T-helper 17 cell (primary cell): ENCODE measurements at regions not wholly inside any gene's neighbourhood (a gene's known extent, or its start where the extent isn't known, plus 50 kb on each side); places are given as distances from the start of the nearest gene placed in this dataset.
"Not testable (repeated sequence)": the region's sequence is repeated elsewhere in the genome, so short reads cannot be mapped to it uniquely, and the experiment has no call there.

Source experiments
- ATAC-seq: fragments of 150-1000 bp; cut with Tn5 transposase; 2 replicates; pipeline ENCODE4 v1.10.0; 2021; ENCODE audit warnings: mild to moderate bottlenecking, moderate library complexity
- DNase-seq, 3 donors: peaks; one replicate each; pipeline versions ENCODE4 v3.0.0 to v3.0.0-alpha.2; 2020 to 2021
- H3K9me3 ChIP-seq: one replicate; pipeline ENCODE4 v1.7.0; 2013; ENCODE audit warnings: low read length, mild to moderate bottlenecking; ENCODE audit not compliant: control insufficient read depth, poor library complexity, severe bottlenecking
- H3K27ac Mint-ChIP-seq: one replicate; pipeline ENCODE4 v1.8.0; 2022; ENCODE audit warnings: mild to moderate bottlenecking, moderate library complexity, mixed read lengths
- H3K27me3 Mint-ChIP-seq: one replicate; pipeline ENCODE4 v1.8.0; 2022; ENCODE audit warnings: mixed read lengths
- H3K36me3 Mint-ChIP-seq: one replicate; pipeline ENCODE4 v1.8.0; 2022; ENCODE audit warnings: low read depth, mixed read lengths
- H3K4me1 Mint-ChIP-seq: one replicate; pipeline ENCODE4 v1.8.0; 2022; ENCODE audit warnings: mild to moderate bottlenecking, mixed read lengths
- H3K4me3 Mint-ChIP-seq: one replicate; pipeline ENCODE4 v1.8.0; 2022; ENCODE audit warnings: mild to moderate bottlenecking, moderate library complexity, mixed read lengths

GRCh38 chr18:79587779-79588635, 91.6 kb upstream of the CTDP1 start:
- H3K4me3 Mint-ChIP-seq, result no peak overlapping the region
- no peak for ATAC-seq
- no peaks in the 10 kb centered on the region for H3K36me3 Mint-ChIP-seq
- H3K27ac Mint-ChIP-seq, result no peak overlapping the region
- DNase-seq, result peak in 1 of 3 donors; percentile 1
- H3K9me3 ChIP-seq, result no peaks in the 10 kb centered on the region
- H3K4me1 Mint-ChIP-seq, result peaks cover 5% of the 10 kb centered on the region
- H3K27me3 Mint-ChIP-seq, result peaks cover 7% of the 10 kb centered on the region

GRCh38 chr18:79588636-79589481, 90.7 kb upstream of the CTDP1 start:
- no peaks in the 10 kb centered on the region for H3K9me3 ChIP-seq
- no peak for DNase-seq
- Mint-ChIP-seq H3K27ac (no peak overlapping the region), H3K36me3 (no peaks in the 10 kb centered on the region), H3K4me3 (no peak overlapping the region), H3K27me3 (peaks cover 7% of the 10 kb centered on the region), H3K4me1 (peaks cover 5% of the 10 kb centered on the region)
- ATAC-seq, result no peak

GRCh38 chr18:79589601-79590091, 90.0 kb upstream of the CTDP1 start:
- ATAC-seq, result no peak
- no peak overlapping the region for H3K27ac Mint-ChIP-seq
- no peaks in the 10 kb centered on the region for H3K36me3 Mint-ChIP-seq
- no peaks in the 10 kb centered on the region for H3K4me1 Mint-ChIP-seq
- H3K4me3 Mint-ChIP-seq, result no peak overlapping the region
- no peaks in the 10 kb centered on the region for H3K9me3 ChIP-seq
- peak in 1 of 3 donors; percentile 5 for DNase-seq
- peaks cover 7% of the 10 kb centered on the region for H3K27me3 Mint-ChIP-seq

GRCh38 chr18:79590191-79591031, 89.2 kb upstream of the CTDP1 start:
- Mint-ChIP-seq H3K36me3 (no peaks in the 10 kb centered on the region), H3K27ac (no peak overlapping the region), H3K4me3 (no peak overlapping the region), H3K27me3 (peaks cover 13% of the 10 kb centered on the region), H3K4me1 (no peaks in the 10 kb centered on the region)
- H3K9me3 ChIP-seq, result no peaks in the 10 kb centered on the region
- no peak for ATAC-seq
- DNase-seq, result peak in 1 of 3 donors; percentile 3

- Mint-ChIP-seq H3K4me1 (no peaks in the 10 kb centered on the region), H3K27me3 (peaks cover 17% of the 10 kb centered on the region), H3K36me3 (no peaks in the 10 kb centered on the region), H3K4me3 (no peak overlapping the region), H3K27ac (no peak overlapping the region)
- ATAC-seq, result no peak
- no peaks in the 10 kb centered on the region for H3K9me3 ChIP-seq
- no peak for DNase-seq
Observed at GRCh38 chr18:79591032-79591308, 88.6 kb upstream of the CTDP1 start.

GRCh38 chr18:79592684-79593083, 86.9 kb upstream of the CTDP1 start:
- not testable (repeated sequence) for DNase-seq, H3K9me3 ChIP-seq, H3K36me3 Mint-ChIP-seq, ATAC-seq, H3K4me3 Mint-ChIP-seq, H3K27ac Mint-ChIP-seq, H3K4me1 Mint-ChIP-seq
- peaks cover 26% of the 10 kb centered on the region for H3K27me3 Mint-ChIP-seq

- Mint-ChIP-seq H3K27ac (no peak overlapping the region), H3K4me3 (no peak overlapping the region), H3K4me1 (no peaks in the 10 kb centered on the region), H3K36me3 (no peaks in the 10 kb centered on the region), H3K27me3 (peaks cover 37% of the 10 kb centered on the region)
- ATAC-seq, result no peak
- H3K9me3 ChIP-seq, result no peaks in the 10 kb centered on the region
- no peak for DNase-seq
Observed at GRCh38 chr18:79595876-79596374, 83.7 kb upstream of the CTDP1 start.

- Mint-ChIP-seq H3K4me1 (peaks cover 5% of the 10 kb centered on the region), H3K27me3 (peaks cover 41% of the 10 kb centered on the region), H3K36me3 (no peaks in the 10 kb centered on the region), H3K27ac (no peak overlapping the region), H3K4me3 (no peak overlapping the region)
- H3K9me3 ChIP-seq, result no peaks in the 10 kb centered on the region
- DNase-seq (no peak), ATAC-seq (no peak)
Observed at GRCh38 chr18:79596446-79597175, 83.0 kb upstream of the CTDP1 start.

GRCh38 chr18:79597176-79597830, 82.3 kb upstream of the CTDP1 start:
- ATAC-seq (no peak), DNase-seq (no peak)
- Mint-ChIP-seq H3K27me3 (peaks cover 36% of the 10 kb centered on the region), H3K4me1 (peaks cover 5% of the 10 kb centered on the region), H3K36me3 (no peaks in the 10 kb centered on the region), H3K4me3 (no peak overlapping the region), H3K27ac (no peak overlapping the region)
- no peaks in the 10 kb centered on the region for H3K9me3 ChIP-seq

- Mint-ChIP-seq H3K4me3 (no peak overlapping the region), H3K4me1 (peaks cover 5% of the 10 kb centered on the region), H3K27ac (no peak overlapping the region), H3K27me3 (peaks cover 36% of the 10 kb centered on the region), H3K36me3 (no peaks in the 10 kb centered on the region)
- DNase-seq (no peak), ATAC-seq (no peak)
- no peaks in the 10 kb centered on the region for H3K9me3 ChIP-seq
Observed at GRCh38 chr18:79597831-79598632, 81.6 kb upstream of the CTDP1 start.

- no peaks in the 10 kb centered on the region for H3K9me3 ChIP-seq
- DNase-seq, result no peak
- no peak for ATAC-seq
- peaks cover 36% of the 10 kb centered on the region for H3K27me3 Mint-ChIP-seq
- no peak overlapping the region for H3K4me3 Mint-ChIP-seq
- H3K36me3 Mint-ChIP-seq, result no peaks in the 10 kb centered on the region
- H3K4me1 Mint-ChIP-seq, result peaks cover 5% of the 10 kb centered on the region
- H3K27ac Mint-ChIP-seq, result no peak overlapping the region
Observed at GRCh38 chr18:79598633-79599175, 80.9 kb upstream of the CTDP1 start.
